CD4-positive, alpha-beta T cell treated with Interferon alpha-2 for 1 hour (primary cell): ENCODE measurements at regions not wholly inside any gene's neighbourhood (a gene's known extent, or its start where the extent isn't known, plus 50 kb on each side); places are given as distances from the start of the nearest gene placed in this dataset.
"Not testable (repeated sequence)": the region's sequence is repeated elsewhere in the genome, so short reads cannot be mapped to it uniquely, and the experiment has no call there.

Source experiments
- DNase-seq, 2 donors: peaks; one replicate each; pipeline ENCODE4 v3.0.0-alpha.2; 2020 to 2022

DNA sequence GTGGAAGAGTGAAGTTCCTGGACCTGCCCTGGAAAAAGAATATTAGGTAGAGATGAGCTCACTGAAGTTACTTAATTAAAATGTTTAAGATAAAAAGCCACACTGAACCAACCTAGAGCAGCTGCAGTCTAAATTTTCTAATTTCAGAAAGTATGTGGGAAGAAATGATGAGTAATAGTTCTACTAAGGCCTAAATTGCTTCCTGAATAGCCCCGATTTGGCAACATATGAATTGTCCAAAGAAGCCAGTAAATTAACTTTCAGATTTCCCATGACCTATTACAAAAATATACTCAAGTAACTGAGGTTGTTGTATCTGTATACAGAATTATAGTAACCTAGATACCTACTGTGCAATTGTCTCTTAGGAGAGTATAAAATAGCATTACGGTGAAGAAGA, 312.6 kb downstream of the IPMK start:
- no peak for DNase-seq

DNA sequence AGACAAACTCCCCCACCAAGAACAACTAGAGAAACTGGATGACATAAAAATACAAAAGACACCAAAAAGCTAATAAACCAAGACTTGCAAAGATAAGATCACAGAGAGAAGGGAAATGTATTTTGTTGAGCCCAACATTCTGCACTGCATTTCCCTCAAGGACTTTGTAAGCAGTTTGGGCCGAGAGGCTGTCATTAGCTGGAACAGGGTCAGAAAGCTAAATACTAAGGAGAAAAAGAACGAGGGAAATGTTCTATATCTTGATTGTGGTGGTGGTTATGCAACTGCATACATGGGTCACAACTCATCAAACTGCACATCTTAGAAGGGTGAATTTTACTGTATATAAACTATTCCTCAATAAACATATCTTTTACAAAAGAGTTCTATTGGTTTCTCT, 315.0 kb downstream of the IPMK start:
- no peak for DNase-seq

DNA sequence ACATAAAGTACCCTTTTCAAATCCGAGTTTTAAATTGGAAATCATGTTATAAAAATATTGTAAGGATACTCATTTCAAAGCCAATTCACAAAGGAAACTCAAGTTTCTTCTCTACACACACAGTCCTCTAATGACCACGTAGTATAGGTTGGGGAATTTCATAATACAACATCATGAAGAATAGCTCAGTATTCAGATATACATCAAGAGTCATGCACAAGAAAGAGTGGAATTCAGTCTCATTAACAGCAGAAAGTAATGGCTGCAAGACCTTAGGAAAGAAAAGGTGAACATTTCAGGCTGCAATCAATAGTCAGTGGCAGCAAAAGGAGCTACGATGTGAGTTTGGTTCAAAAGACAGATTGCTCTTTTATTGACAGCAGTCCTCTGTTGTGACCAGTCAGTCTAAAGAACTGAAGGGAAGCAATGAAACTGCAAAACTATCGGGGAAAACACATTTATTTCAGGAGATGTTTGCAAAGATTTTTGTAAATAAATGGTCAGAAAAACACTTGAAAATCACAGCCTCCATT, 317.2 kb downstream of the IPMK start:
- no peak for DNase-seq

DNA sequence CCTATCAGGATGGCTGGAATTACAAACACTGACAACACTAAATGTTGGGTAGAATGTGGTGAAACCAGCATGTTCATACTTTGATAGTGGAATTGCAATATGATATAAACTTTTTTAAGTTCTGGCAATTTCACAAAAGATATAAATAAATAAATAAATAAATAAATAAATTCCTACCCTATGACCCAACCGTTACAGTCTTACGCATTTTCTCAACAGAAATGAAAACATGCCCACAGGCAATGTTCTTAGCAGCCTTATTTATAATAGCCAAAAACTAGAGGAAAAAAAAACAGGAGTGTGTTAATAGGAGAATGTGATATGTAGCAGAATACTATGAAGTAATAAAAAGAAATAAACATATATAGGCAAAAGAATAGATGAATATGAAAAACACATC, 318.9 kb downstream of the IPMK start:
- no peak for DNase-seq

DNA sequence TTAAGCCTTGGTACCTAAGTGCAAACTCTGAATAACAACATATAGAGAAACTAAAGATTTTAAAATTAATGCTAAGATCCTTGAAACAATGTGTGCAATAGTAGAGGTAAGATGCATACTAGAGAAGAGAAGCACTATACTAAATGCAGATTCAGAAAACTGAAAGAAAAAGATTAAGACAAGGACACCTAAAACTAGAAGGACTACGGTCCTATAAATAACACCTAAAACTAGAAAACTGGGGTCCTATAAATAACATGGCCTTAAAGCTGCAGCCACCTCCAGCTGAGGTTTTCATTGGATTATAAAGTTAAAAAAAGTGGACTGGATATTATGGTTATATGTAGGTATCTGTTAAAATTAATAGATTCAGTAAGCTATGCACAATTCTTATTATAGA, 320.9 kb downstream of the IPMK start:
- DNase-seq, result no peak

DNA sequence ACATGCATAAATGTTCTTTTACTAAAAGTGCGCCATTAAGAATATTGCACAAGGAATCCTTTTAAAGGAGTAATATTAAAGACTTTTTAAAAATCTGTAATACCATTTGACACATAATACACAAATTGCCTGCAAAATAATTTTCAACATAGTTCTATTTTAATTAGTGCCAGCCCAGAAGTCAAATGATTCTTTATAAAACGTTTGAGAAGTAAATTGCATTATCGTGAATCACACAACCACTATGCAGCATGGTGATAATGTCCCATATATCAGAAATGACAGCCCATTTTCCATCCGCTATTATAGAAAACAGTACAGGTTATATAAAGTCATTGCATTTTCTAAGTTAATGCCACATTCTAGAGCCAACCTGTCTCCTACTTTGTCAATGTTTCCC, 324.0 kb downstream of the IPMK start:
- DNase-seq, result no peak

DNA sequence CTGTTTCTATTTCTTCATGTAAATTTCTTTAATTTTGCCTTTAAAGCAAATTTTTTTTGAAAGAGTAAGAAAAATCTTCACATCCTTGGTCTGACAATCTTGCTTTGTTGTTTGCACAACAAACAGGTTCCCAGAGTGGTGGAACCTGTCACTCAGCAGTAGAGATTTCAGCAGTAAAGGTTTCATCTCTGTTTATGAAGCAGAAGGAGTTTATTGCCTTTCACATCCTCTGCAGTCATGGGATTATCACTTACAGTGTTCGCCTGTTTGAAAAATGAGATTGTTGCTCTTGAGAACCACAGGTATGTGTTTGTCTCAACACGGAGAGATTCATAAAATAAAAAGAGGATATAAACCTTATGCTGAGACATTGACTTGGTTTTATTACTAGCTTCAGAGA, 342.6 kb downstream of the IPMK start:
- DNase-seq, result no peak

DNA sequence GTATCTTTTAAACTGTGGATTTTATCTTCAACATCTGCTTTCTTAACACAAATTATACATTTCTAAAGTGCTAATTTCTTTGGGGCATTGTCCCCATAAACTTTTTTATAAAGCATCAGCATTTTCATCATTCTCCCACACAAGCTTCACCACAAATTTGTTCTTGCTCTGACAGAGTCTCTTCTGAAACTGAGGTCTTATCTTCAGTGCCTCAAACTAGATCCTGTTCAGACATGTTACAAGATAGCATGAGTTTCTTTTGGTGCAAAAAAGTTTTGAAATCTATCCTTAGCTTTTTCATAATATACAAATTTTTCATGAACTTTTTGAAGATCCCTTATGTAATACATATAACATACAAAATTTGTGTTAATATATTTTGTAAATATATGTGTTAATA, 346.6 kb downstream of the IPMK start:
- DNase-seq, result no peak

DNA sequence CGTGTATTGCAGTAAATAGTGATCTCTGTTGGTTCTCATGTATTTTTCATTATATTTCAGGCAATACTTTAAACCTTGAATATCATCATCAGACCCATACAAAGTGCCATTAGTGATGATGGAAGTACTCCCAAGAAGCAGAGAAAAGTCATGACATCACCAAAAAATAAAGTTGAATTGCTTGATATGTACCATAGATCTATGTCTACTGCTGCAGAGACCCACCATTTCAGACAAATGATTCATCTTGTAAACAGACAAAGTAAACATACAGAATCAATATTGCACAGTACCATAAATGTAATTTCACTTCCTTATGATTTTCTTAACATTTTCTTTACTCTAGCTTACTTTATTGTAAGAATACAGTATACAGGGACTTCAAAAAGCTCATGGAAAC, 347.8 kb downstream of the IPMK start:
- no peak for DNase-seq

DNA sequence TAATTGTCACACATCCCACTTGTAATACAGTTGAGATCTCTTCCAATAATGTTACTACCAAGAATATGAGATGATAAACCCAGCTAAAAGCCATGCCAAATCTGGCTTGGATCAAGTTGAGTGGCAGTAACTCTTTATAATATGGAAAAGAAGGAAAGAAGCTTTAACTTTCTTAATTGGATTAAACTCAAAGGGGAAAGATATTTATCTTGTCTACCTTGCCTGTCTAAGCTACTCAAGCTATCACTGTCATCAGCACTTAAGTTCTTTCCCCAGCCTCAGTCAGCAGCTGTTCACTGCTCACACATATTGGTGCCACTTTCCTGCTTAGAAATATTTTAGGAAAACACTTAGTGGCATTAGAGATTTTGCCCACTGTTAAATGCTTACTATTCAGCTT, 350.7 kb downstream of the IPMK start:
- DNase-seq, result no peak

DNA sequence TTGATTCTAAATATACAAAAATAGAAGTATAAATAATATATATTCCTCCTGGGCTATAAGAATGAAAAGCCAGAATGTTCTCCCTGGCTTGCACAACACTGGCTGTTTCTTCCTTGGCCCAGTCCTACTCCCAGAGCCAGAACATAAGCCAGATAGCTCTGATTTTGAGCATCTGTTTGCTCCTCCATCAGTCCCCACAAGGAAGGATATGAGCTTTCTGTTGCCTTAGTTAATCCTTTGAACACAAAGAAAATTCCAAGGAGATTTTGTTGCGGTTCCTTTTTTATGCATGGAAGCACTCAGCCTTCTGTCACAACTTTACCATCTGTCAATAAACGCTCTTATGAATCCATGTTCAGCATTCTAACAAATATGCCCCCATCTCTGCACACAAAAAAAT, 361.8 kb downstream of the IPMK start:
- no peak for DNase-seq

DNA sequence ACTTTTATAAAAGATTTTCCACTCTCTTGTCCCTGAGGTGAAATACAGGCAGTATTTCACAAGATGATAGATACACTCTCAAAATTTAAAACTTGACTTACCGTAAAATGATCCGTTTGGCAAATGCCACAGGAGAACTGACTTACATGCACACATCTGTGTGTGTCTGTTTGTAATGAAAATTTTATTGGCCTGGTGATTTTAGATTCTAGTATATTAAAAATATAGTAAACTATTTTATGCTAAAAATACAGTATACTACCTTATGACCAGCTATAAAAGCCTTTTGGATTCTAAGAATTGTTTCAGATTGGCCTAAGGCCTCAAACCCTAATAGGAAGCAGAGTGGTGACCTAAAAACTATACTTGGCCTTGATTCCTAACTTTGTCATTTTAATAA, 362.7 kb downstream of the IPMK start:
- no peak for DNase-seq

DNA sequence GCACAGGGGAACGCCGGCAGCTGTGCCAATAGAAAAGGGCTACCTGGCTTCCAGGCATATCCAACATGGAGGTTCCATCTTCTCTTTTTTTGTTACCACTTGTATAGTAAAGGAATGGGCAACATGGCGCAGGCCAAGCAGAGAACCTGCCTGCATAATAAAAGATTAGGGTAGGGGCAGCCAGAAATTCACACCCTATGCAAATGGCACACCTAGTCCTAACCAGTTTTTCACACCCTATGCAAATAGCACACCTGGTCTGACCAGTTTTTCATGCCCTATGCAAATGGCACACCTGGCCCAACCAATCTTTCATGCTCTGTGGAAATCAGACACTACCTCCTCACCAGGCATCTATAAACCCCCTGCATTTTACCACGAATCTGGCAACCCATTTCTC, 369.5 kb downstream of the IPMK start:
- no peak for DNase-seq

DNA sequence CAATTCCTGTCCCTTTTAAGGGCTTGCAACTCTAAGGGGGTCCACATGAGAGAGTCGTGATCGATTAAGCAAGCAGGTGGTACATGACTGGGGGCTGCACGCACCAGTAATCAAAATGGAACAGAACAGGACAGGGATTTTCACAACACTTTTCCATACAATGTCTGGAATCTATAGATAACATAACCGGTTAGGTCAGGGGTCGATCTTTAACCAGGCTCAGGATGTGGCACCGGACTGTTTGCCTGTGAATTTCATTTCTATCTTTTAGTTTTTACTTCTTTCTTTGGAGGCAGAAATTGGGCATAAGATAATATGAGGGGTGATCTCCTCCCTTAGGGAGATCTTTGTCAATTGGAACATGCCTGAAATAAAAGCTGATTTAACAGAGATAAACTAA, 370.1 kb downstream of the IPMK start:
- no peak for DNase-seq

DNA sequence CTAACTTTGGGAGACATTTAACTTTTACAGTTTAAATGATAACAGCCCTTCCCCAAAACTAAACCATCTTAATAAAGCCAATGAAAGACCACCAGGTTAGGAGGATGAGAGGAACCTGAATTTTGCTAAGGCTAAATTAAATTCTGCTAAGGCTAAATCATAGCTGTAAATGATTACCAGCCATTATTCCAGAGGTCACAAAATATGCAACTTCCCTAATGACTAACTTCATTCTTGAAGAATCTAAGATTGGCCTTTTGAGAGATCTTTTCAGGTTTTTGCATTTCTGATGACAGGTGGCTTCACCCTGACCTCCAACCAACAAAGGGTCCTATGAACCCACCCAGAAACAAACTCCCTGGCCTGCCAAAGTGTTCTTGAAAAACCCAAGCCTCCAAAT, 373.3 kb downstream of the IPMK start:
- no peak for DNase-seq

DNA sequence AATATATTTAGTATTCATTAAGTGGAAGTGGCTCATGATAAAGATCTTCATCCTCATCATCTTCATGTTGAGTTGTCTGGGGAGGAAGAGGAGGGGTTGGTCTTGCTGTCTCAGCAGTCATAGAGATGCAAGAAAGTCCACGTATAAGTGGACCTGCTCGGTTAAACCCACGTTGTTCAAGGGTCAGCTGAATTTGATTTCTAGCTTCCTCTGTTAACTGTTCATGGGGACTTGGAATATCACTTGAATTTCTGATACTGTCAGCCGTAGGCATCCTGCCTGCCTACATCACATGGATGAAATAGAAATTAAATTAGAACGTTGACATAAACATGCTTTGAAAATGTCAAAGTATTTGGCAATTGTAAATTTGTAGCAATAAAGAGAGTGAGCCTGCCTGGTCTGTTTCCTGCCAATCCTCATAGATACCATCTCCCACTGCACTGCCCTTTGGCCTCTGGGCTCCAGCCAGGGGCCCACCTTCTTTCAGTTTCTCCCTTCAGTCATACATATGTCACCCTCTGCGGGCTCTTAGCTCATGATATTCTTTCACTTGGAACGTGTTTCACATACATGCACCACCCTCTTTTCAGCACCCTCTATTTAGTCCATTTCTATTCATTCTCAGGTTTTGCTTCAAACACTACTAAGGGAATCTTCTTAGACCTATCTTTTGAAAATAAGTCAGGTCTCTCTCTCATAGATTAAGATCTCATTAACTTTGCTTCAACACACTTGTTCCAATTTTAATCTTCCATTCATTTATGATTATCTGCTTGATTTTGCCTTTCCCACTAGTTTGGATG, 376.3 kb downstream of the IPMK start:
- DNase-seq, result no peak

DNA sequence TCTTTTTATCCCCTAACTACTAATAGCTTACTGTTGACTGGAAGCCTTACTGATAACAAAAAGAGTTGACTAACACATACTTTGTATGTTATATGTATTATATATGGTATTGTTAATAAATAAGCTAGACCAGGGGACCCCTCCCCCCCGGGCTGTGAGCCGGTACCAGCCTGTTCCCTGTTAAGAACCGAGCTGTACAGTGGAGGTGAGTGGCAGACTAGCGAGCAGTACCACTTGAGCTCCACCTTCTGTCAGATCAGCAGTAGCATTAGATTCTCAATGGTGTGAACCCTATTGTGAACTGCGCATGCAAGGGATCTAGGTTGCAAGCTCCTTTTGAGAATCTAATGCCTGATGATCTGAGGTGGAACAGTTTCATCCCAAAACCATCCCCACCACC, 377.0 kb downstream of the IPMK start:
- no peak for DNase-seq

DNA sequence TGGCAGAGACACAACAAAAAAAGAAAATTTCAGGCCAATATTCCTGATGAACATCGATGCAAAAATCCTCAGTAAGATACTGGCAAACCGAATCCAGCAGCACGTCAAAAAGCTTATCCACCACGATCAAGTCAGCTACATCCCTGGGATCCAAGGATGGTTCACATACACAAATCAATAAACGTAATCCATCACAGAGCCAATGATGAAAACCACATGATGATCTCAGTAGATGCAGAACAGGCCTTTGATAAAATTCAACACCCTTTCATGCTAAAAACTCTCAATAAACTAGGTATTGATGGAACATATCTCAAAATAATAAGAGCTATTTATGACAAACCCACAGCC, 382.1 kb downstream of the IPMK start:
- DNase-seq, result not testable (repeated sequence)

DNA sequence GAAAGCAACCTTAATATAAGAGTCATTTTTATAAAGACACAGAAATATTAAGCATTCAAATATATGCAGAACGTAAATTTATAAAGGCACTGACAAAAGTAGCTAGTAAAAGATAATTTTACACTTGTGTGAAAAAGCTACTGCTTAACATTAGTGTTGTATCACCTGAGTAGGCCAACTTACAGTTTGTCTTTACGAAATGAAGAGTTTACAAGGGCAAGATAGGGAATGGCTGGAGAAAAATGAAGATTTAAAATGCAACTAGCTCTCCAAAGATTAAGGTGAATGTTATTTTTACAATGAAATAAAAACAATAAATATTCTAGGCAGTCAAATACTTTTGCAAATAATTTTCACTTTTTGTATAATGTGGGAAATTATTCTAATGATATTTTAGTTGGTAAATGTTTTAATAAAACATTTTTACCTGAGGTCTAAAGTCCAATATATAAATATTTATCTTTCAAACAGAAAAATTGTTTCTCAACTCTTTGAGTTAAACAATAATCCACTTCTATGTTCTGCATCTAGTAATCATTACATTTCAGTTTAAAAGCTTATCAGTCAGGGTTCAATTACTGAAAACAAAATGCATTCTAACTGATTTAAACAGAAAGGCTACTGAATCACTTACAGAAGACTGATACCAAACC, 382.6 kb downstream of the IPMK start:
- DNase-seq, result no peak

DNA sequence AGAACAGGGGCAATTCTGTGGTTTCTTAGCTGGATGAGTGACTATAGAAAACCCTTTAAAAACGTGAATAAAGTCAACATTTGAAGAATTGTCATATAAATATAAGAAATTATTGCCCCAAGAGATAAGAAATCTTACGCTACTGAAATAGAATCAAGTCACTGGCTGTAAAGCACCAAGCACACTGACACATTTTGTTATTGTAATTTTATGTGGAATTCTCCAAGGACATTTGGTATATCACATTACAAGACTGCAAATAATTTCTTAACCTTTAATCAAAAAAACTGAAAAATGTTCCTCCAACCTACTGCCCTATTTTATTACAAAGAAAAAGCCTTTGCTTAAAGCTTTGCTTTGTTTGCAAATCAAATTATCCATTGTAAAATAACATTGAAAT, 383.3 kb downstream of the IPMK start:
- no peak for DNase-seq

DNA sequence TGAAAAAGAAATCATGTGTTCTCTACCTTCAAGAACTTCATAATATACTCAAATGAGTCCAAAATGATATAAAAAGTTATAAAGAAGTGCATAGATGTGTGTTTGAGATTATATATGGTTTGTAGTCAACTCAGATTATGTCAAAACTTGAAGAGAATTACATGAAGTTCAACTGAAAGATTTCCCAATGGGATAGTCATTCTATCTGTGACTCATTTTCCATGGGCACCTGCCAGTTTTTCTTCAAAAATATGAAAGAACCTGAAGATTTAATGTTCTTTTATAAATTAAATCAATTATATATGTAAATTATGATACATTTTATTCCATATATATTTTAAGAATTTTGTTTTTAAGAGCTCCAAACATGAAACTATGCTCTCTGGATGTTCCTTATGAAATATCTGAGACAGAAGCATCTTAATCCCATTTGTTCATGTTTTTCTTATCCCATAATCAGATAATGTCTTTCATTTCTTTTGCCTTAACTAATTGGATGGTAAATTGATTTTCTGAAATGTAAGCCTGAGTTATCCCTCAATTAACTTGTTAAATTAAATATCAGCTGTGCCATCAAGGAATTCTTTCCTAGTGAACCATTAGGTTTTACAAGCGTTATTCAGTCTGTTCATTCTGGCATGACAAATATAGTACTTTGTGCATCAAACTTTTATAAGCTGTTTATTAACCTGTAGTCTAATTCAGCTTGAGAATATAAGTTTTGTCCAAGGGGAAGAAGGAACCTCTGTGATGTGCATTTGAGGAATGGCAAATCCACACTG, 387.1 kb downstream of the IPMK start:
- DNase-seq, result no peak

DNA sequence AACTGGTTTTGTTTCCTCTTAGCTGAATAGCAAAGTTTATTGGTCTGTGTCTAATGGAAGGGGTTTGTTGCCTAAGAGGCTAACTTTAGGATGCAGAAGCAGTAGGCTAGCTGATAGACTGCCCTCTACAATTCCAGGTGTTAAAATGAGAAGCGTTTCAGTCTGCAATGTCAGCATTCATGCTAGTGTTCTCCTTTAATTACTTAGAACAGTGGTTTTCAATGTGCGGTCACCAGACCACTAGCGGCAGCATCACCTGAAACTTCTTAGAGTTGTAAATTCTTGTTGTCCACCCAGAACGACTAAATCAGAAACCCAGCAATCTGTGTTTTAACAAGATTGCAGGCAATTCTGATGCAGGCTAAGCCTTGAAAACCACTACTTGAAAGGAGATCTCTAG, 392.9 kb downstream of the IPMK start:
- no peak for DNase-seq

DNA sequence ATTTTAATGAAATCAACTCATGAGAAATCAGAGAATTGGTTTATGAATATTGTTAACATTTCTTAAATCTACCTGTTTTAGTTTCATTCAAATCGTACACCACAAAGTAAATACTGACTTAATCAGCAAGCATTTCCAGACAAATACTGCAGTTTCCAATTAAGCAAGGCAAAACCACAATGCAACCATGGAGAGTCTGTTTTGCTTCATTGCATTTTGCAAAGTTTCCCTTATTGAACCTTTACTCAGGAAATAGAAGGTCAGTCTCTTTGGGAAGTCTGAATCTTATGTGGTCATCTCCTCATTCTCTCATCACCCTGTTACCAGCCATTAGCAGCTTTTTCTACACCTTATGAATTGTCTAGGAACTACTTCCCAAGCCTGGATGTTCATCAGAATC, 400.5 kb downstream of the IPMK start:
- DNase-seq, result no peak
